HTR-8/SVneo (cell line): ENCODE measurements at regions not wholly inside any gene's neighbourhood (a gene's known extent, or its start where the extent isn't known, plus 50 kb on each side); places are given as distances from the start of the nearest gene placed in this dataset.

Experiments
- DNase-seq: peaks from one replicate; pipeline ENCODE4 v3.0.0; 2011; ENCODE audit warnings: low spot score, mixed read lengths; ENCODE audit not compliant: insufficient read length
- FAIRE-seq: peaks from 2 replicates; lab custom pipeline; 2011; peaks lifted over from hg19 to GRCh38; lab: Jason Lieb, UNC

DNA sequence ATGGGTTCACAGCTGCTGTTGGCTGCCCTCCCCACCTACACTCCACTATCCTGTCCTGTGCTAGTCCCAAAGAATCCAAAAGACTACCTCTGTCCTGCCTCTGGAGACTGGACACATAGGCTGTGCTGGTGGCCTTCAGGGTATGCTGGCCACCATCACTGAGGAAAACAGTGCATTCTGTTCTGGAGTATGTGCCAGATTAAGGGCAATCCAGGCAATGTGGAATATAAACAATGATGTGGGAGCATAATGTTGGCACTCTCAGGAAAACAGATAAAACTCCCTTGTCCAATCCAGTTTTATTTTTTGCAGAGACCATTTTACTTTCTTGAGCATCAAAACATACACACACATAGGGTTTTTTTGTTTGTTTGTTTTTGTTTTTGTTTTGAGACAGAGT lies 94.3 kb downstream of the GLUL start:
- FAIRE-seq = no peak
- no peak for DNase-seq

DNA sequence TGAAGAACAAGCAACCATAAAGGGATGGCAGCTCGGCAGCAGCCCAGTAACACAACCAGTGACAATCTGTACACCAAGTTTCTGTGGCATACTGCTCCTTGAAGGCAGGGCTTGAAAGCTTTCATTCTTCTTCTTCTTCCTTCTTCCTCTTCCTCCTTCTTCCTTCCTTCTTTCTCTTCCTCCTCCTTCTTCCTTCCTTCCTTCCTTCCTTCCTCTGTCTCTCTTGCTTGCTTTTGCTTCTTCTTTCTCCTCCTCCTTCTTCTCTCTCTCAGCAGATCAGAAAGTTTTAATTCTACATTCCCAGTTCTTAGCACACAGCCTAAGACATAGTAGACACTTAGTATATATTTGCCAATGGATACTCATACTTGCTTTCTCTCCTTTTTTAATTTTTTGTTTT lies 95.9 kb downstream of the GLUL start:
- FAIRE-seq (no peak), DNase-seq (no peak)

DNA sequence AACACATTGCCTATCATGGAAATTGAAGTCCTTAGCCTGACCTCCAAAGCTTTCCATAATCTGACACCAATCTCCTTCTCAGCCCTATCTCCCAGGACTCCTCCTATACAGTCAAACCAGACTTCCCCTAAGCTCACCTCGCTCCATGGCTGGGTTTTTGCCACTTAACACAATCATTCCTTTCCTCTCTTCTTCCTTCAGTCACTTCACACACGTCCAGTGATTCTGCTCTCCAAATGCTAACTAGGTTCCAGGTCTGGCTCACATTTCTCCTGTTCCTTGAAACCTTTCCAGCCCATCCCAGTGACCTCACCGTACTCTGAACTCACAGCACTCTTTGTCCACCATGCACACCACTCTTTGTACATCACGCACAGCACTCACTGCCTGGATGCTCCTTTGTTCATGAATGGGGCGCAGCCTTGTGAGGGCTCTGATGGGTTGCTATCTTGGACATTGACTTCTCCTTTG lies 98.4 kb downstream of the GLUL start:
- no peak for DNase-seq
- no peak for FAIRE-seq

DNA sequence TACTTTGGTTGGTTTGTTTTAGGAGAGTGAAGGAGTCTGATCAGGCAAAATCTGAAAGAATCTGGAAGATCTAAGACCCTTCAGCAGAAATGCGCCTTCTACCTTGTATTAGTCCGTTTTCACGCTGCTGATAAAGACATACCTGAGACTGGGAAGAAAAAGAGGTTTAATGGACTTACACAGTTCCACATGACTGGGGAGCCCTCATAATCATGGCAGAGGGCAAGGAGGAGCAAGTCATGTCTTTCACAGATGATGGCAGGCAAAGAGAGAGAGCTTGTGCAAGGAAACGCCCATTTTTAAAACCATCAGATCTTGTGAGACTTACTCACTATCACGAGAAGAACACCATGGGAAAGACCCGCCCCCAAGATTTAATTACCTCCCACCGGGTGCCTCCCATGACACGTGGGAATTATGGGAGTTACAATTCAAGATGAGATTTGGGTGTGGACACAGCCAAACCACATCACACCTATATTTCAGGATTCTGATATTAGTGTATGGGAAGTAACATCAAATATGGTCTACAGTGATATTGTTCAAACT lies 99.3 kb downstream of the GLUL start:
- DNase-seq (no peak), FAIRE-seq (no peak)

DNA sequence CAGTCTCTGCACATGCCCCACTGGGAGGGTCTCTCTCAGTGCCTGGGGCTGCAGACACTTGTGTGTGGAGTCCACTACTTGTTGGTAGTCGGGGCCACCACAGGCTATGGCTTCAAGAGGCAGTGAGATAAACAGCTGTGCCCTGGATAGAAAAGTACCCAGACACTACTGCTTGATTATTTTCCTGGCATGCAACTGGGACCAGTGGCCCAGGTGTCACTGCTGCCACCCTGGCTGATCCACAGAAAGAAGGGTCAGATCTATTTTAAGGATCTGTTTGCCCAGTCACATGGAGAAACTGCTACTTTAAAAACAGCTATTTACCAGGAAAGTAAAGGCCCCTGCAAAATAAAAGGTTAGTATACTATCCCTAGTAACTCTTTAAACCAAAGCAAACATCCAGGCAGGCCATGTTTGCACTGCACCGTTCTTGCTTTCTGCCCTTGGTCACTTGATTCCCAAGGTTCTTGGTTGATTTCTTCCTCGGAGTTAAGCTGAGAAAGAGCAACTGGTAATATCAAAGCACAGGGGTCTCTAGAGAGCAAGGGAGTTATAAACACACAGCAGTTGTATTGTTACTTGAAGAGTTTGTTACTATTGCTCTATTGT lies 99.9 kb downstream of the GLUL start:
- FAIRE-seq (no peak), DNase-seq (no peak)

DNA sequence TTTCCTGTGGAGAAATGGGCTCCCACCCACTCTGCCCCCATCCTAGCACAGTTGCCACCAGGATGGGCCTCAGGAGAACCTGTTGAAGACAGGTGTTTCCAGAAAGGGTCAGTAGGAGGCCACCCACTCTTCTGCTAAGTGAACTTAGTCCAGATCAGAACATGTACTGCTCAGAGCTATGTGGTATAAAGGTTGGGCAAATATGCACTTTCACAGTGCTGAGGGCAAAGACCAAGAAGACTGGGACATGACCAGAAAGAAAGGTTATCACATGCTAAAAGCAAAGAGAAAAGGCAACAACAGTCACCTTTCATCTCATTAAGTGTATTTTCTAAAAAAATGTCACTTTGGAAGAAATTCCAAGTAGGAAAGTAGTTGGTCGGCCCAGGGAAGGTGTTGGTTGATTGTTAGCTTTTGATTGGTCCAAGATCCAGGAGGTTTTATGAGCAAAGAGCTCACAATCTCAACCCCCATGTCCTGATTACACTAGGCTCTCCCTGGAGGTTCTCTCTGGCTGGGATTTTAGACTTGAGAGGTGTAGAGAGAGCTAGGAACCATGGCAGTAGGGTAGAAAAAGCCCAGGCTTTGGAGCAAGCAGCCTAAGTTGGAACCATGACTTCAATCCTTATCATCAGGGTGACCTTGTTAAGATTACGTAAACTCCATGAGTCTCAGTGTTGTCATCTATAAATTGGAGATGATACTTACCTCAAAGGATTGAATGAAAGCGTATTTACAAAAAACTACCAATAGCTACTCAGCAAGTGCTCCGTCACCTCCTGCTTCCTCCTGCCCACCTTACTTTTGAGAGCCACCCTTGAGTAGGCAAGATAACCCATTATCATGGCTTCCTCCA lies 102.6 kb downstream of the GLUL start:
- FAIRE-seq = no peak
- DNase-seq = no peak

DNA sequence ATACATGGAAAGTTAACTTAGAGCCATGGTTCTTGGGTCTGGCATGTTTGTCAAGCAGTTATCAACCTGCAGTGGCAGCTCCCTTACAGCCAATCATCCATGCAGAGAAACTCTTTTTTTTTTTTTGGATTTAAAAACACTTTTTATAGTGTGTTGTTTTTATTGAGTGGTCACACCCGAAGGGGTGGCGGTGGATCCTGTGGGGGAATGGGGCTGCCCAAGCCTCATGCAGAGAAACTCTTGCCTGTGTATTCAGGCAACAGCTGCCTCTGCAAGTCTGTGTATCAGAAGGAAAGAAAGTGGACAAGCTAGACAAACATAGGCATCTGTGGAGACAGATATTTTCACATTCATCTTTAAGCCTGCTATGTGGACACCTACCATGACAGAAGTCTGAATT lies 104.8 kb downstream of the GLUL start:
- FAIRE-seq = no peak

DNA sequence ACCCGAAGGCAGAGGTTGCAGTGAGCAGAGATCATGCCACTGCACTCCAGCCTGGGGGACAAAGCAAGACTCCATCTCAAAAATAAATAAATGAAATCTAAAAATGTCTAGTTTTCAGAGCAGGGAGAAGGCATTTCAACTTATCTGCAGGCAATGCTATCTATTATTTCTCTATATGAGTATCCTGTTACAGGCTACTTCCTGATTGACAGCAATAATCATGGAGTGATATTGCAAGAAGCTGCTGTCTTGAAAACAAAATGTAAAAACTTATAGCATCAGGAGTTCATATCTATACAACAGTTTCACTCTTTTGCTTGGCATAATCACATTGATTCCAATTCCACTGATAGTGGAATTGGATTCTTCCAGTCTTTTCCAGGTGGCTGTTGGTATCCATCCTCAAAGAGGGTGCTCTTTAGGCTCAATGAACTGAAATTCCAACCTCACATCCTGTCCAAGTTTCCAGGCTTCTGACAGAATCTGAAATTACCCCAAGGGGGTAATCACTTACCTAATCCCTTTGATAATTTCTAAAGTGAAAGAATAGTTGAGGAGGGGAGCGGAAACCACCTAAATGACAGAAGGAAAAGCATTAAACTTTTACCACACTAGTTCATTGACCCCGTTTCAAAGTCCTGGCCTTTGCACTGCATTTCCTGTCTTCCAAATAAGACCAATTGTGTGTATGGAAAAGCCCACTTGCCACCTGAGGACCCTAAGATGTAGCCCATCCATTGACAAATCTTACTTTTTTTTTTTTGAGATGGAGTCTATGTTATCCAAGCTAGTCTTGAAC lies 107.6 kb downstream of the GLUL start:
- no peak for FAIRE-seq
- no peak for DNase-seq

More for the DNA sequence above, 104.8 kb downstream of the GLUL start:
- DNase-seq = no peak

DNA sequence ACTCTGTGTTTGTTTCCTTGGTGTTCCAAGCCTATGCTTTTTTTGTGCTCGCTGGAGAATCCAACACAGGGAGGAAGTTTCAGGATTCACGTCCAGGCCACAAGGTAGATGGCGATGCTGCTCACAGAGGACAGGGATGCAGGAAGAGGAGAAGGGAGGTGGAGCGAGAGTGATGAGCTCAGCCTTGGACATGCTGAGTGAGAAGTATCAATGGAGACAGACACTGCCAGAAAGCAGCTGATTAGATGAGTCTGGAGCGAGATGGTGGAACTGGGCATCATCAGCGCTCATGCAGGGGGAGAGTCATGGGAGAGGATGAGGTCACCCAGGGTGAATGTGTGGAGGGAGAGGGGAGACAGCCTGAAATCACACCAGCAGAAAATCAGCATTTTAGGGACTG lies 110.0 kb downstream of the GLUL start:
- DNase-seq = no peak
- no peak for FAIRE-seq

DNA sequence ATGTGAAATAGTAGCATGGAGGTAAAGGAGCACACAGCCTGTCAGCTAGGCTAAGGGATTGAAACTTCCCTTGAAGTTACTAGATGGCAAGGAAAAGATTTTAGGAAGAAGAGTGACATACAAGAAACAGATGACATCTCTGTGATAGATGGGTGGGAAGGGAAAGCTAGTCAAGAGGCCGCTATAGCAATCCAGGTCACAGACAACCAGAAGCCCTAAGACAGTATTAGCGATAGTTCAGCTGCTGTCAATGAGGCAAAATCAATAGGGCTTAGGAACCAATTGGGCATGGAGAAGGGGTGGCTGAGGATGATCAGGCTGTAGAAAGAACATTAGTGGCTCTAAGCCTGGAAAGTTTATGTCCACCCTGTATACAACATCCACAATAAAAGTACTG lies 111.1 kb downstream of the GLUL start:
- DNase-seq (no peak), FAIRE-seq (no peak)

DNA sequence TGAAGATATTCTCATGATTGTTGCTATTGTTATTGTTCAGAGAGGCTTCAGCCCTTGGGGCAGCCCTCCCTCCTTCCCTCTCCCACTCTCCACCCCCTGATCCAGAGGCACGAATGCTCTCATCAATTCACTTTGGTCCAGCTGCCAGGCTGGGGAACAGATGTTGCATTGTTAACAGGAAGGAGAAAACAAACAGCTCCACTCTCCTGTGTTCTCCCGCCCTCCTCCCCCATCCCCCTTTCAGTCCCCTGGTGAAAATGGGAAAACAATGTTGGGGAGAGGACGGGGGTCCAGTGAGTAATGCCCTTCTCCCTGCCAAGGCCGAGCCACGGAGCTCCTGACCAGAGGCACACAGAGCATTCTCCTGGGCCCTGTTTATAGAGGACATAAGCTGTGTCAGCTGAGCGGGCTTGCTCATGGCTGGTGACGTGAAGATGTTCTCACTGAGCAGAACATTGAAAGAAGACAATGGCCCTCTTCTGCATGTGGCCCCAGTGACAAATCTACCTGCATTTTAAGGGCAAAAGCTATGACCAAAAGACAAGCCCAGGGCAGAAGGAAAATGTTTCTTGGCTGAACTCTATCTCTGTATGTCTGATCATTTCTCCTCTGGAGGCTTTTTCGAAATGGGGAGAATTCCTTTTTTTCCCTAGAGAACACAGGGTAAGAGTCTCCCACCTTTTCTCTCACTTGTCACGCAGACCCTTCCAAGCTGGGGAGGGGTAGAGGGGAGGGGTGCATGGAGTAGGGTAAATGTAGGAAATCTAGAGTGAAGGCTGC lies 111.7 kb downstream of the GLUL start:
- DNase-seq = no peak
- no peak for FAIRE-seq

DNA sequence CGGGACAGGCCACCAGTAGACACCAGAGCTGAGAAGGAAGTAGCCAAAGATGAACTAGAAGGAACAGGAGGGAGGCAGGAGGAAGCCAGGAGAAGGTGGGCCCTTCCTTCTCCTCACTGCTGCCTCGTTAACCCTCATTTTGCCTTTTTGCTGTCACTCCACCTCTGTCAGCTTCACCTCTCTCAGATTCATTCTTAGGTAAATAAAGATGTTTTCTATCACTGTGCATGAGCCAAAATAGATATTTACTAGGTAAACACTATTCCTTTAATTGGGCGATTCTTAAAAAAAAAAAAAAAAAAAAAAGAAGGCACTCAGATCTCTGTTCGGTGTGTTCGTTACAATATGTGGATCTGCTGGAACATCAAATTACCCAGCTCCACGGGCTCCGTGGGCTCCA lies 112.3 kb downstream of the GLUL start:
- FAIRE-seq (no peak), DNase-seq (no peak)

DNA sequence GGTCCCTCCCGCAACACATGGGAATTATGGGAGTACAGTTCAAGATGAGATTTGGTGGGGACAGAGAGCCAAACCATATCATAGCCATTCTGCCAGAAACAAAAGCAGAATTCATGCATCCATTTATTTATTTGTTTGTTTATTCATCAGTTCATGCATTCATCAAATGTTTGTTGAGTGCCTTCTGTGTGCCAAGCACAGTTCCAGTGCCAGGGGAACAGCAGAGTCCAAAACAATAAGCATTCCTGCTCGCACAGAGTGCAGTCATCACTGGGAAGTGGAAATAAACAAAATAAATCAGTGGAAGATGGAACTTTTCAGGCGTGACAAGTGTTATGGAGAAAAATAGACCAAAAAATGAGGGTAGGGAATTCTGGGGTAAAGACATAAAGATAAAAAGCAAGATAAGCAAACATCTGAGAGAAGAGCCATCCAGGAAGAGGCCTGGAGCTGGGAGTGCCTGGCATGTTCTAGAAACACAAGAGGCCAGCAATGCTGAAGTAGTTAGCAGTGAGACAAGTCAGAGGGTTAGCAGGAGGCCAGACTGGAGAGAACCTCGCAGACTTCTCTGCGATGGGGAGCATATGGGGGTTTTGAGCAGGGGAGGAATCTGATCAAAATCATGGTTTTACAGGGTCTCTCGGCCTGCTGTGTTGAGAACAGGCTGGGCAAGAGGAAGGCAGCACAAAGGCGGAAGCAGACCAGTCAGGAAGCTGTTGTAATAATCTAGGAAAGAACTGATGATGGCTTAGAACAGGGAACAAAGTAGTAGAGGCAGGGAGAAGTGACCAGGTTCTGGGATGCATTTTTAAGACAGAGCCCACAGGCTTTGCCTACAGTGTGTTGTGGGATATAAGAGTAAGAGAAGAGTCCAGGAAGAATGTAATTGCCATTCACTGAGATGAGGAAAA lies 113.2 kb downstream of the GLUL start:
- FAIRE-seq = no peak
- no peak for DNase-seq

DNA sequence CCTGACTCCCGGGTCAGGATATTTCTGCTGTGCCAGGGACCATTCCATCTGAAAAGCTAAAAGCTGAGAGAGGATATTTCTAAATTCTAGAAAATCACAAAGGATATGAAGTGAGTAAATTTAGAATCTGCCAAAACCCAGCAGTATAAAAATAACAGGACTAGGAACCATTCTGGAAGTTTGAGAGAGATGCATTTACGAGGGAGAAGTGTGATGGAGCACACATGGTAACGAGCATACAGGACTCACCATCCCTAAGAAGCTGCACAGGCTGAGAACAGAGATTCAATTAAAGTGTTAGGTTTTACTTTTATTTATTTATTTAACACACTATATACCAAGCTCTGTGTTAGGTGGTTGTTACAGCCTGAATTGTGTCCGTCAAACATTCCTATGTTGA lies 116.3 kb downstream of the GLUL start:
- DNase-seq (no peak), FAIRE-seq (no peak)

DNA sequence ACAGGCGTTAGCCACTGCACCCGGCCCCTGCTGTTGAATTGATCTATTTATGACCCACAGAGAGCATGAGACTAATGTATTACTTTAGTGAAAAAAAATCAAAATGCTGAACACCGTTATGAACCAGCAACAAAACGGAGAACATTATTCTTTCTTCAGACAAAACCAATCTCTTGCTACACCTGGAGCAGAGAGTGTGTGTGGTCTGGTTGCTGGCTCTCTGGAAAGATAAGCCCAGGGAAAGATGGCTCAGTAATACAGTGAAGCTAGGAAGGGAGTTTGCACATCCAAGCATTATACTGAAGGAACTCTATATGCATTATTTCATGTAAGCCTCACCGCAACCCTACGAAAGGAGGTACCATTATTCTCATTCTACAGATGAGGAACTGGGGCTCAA lies 117.0 kb downstream of the GLUL start:
- no peak for FAIRE-seq

DNA sequence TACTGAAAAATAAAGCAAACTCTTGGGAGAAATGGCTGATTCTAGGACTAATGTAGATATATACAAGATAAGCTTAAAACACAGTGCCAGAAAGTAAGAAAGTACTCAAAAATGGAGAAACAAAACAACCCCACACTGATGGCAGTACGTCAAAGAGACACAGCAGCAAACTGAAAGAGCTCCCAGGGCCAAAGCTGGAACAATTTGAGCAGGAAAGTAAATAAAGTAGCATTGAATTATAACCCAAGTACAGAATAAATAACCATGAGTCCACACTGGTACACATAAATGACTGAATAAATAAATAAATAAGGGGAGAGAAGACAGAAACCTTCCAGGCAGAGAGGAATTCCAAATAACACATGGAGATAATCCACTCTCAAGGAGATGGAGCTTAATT lies 120.9 kb downstream of the GLUL start:
- FAIRE-seq (no peak), DNase-seq (no peak)

More for the DNA sequence above, 117.0 kb downstream of the GLUL start:
- no peak for DNase-seq

DNA sequence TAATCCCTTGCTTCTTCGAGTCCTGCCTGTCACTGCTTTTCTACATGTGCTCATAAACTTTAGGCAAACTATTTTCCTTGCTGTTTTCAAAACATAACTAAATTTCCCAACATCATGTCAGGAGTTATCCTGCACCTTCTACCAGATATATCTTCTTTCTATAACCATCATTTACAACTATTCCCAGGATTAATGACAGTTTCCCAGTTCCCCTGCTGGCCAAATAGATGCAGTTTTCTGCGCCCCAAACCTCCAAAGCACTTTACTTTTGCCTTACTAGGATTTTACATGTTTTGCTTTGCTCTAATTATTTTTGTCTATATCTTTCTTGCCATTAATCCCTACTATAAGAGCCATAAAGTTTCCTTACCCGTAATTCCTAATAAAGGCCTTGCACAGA lies 122.5 kb downstream of the GLUL start:
- FAIRE-seq (no peak), DNase-seq (no peak)

DNA sequence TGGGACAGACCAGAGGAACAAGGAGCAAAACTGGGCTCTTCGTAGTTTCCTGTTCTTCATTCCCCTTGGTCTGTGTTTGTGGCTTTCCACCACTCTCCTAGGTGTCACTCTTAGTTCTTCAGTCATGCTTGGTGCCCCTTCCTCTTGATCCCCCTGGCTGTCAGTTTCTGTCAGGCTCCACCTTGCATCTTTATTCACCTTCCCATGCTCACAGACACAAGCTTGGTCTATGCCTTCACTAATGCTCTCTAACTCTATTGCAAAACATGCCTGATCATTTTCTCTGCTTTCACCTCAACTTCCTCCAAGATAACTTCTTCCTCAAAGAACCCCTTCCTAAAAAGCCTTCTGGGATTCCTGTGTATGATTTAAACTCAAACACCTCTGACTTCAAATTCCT lies 122.9 kb downstream of the GLUL start:
- no peak for FAIRE-seq
- DNase-seq = no peak

DNA sequence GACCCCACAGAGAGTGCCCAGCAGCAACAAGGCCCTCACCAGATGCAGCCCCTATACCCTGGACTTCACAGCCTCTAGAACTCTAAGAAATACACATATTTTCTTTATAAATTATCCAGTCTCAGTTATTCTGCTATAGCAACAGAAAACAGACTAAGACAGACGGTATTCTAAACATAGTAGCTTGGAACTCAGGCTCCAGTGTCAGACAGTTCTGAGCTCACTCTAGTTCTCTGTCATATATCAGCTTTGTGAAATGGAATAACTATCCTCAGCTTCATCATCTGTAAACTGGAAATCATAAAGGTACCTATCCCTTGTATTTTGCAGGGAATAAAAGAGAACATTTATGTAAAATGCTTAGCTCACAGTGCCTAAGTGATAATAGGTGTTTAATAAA lies 127.4 kb downstream of the GLUL start:
- FAIRE-seq (no peak), DNase-seq (no peak)
